ENCODE measurements at regions not wholly inside any gene's neighbourhood (a gene's known extent, or its start where the extent isn't known, plus 50 kb on each side); places are given as distances from the start of the nearest gene placed in this dataset.

GRCh38 chr14:51596488-51597117 lies 55.1 kb upstream of the FRMD6 start:
- TF ChIP-seq POLR2A (IDR thresholded peaks at IDR 0.05; ENCODE audit: low read depth, low read length): no peak
- TF ChIP-seq POLR2AphosphoS5 (IDR thresholded peaks at IDR 0.05; ENCODE audit: low read depth, low read length): no peak
- TF ChIP-seq TAF1 (IDR thresholded peaks at IDR 0.05; ENCODE audit: borderline replicate concordance, low read depth, low read length): no peak
